ENCODE measurements at regions not wholly inside any gene's neighbourhood (a gene's known extent, or its start where the extent isn't known, plus 50 kb on each side); places are given as distances from the start of the nearest gene placed in this dataset.

DNA sequence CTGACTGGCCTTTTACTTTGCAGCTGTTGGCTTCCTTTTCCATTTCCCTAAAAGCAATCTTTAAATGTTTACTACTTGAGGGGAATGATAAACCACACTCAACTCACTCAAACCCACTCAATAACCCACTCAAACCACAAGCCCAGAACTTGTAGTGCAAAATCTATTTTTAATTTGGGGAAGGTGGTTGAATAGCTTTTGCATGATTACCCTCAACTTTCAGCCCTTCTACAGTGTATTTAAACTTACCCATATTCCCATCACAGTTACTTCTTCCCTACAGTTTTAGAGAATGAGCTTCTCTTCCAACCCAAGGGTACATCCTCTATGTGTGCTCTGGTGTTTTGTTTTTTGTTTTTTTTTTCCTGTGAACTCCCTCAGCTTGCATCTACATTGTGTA, 636.1 kb downstream of the TDRD15 start:
- TF ChIP-seq, protein P1, sequence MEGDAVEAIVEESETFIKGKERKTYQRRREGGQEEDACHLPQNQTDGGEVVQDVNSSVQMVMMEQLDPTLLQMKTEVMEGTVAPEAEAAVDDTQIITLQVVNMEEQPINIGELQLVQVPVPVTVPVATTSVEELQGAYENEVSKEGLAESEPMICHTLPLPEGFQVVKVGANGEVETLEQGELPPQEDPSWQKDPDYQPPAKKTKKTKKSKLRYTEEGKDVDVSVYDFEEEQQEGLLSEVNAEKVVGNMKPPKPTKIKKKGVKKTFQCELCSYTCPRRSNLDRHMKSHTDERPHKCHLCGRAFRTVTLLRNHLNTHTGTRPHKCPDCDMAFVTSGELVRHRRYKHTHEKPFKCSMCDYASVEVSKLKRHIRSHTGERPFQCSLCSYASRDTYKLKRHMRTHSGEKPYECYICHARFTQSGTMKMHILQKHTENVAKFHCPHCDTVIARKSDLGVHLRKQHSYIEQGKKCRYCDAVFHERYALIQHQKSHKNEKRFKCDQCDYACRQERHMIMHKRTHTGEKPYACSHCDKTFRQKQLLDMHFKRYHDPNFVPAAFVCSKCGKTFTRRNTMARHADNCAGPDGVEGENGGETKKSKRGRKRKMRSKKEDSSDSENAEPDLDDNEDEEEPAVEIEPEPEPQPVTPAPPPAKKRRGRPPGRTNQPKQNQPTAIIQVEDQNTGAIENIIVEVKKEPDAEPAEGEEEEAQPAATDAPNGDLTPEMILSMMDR (CRISPR knock-in tag; IDR thresholded peaks at IDR 0.05) = no peak
- TF ChIP-seq, protein P2, sequence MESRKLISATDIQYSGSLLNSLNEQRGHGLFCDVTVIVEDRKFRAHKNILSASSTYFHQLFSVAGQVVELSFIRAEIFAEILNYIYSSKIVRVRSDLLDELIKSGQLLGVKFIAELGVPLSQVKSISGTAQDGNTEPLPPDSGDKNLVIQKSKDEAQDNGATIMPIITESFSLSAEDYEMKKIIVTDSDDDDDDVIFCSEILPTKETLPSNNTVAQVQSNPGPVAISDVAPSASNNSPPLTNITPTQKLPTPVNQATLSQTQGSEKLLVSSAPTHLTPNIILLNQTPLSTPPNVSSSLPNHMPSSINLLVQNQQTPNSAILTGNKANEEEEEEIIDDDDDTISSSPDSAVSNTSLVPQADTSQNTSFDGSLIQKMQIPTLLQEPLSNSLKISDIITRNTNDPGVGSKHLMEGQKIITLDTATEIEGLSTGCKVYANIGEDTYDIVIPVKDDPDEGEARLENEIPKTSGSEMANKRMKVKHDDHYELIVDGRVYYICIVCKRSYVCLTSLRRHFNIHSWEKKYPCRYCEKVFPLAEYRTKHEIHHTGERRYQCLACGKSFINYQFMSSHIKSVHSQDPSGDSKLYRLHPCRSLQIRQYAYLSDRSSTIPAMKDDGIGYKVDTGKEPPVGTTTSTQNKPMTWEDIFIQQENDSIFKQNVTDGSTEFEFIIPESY (CRISPR knock-in tag; IDR thresholded peaks at IDR 0.05) = no peak
- TF ChIP-seq EZH2 (conservative IDR thresholded peaks at IDR 0.05; ENCODE audit: low read depth, low read length) = no peak

All from HepG2 (cell line).